Activated CD8-positive, alpha-beta memory T cell treated with anti-CD3 and anti-CD28 coated beads for 24 hours (primary cell): ENCODE measurements at regions not wholly inside any gene's neighbourhood (a gene's known extent, or its start where the extent isn't known, plus 50 kb on each side); places are given as distances from the start of the nearest gene placed in this dataset.

Source experiments
- DNase-seq: peaks from one replicate; pipeline ENCODE4 v3.0.0-alpha.2; 2020

GRCh38 chr4:177117256-177117655 lies 192.4 kb upstream of the NEIL3 start:
- no peak for DNase-seq

- no peak for DNase-seq
Measured at GRCh38 chr4:177118596-177118995, 191.1 kb upstream of the NEIL3 start.

- no peak for DNase-seq
Measured at GRCh38 chr4:177119021-177119471, 190.6 kb upstream of the NEIL3 start.

DNA sequence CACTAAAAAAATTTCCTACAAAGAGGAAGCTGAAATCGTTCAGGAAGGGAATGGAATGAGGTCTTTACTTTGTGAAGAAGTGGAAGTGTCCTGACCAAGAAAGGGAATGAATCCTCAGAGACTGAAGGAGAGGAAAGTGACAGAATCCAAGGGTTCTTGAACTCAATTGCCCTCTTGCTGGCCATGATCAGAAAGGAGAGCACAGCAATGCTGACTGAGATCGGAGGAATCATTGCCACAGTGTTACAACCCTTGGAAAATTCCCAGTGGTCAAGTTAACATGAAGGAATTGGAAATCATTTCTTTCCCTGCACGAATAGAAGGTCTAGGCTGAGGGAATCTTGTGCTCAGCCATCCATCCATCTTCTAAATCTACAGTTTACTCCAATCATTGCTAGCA lies 190.0 kb upstream of the NEIL3 start:
- no peak for DNase-seq

DNA sequence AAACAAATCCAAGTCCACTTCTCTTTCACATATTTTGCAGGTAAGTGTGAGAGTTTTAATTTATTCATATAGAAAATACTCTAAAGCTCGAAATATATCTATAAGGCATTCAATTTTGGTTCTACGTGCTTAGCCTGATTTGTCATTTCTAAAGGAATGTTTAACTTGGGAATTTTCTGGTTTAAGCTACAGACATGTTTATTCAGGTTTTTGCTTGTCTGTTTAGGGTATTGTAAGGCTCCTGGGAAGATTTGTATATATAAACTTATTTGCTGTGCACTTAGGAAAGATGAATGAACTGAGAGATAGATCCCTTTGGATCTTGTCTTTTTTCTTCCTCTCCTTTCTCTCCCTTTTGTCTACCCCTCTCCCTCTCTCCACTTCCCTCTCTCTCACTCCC lies 185.9 kb upstream of the NEIL3 start:
- no peak for DNase-seq

- DNase-seq = no peak
Measured at GRCh38 chr4:177124349-177125064, 185.2 kb upstream of the NEIL3 start.

DNA sequence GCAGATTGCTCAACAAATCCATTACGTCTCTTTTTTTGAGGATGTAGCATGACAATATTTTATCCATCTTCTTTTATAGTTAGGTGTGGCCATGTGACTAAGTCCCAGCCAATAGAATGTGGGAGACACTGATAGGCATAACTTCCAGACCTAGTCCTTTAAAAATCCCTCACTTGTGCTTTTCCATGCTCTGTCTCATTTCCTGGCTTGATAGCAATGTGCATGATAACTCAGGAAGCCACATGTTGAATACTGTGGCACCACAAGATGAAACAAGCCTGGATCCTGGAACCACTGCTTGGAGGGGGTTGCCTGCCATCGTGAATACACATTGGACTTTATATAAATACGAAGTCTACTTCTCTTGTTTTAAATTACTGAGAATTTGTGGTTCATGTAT lies 184.0 kb upstream of the NEIL3 start:
- no peak for DNase-seq

DNA sequence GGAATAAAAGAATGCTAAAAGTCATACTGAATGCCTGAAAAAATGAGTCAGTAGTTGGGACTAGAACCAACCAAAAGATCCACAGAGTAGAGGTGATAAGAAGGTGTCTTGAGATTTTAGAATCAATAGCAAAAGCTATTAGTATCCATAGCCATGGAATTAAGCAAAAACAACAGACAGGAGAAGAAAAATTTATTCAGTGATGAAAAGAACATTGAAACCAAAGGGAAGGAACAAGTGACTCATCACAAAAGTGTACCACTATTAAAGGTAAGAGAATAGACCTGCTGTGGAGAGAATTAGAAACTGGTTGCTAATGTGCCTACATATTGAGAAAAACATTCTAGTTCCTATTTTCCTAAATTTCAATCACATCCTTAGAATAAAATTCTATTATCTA lies 182.0 kb upstream of the NEIL3 start:
- no peak for DNase-seq

DNA sequence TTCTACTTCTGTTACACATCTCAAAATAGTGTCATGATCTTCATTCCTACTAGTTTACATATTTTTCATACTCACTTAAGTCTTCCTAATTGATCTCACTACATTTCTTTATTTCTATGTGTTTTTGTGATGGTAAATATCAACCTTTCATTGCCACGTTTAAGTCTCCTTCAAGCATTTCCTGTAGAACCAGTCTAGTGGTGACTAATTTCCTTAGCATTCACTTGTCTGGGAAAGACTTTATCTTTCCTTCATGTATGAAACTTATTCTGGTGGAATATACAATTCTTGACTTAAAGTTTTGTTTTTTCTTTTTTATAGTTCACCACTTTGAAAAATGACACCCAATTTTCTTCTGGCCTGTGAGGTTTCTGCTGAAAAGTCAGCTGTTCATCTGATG lies 181.4 kb upstream of the NEIL3 start:
- no peak for DNase-seq

DNA sequence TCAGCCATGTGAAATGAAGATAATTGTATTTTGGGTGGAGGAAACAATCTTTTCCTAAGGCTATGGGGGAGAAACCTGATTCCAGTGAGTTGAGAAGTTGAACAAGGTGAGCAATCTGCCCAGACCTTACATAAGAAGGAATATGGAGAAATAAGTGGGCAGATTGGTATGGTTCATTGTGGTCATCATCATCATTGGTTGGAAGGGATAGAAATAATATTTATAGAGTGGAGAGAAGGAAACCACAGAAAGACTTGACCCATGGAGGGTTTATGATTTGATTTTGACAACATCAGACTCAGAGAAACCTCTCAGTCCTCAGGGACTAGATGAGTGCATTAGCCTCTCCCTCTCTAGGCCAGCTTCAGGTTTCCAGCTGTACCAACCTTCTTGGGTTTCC lies 177.9 kb upstream of the NEIL3 start:
- no peak for DNase-seq

DNA sequence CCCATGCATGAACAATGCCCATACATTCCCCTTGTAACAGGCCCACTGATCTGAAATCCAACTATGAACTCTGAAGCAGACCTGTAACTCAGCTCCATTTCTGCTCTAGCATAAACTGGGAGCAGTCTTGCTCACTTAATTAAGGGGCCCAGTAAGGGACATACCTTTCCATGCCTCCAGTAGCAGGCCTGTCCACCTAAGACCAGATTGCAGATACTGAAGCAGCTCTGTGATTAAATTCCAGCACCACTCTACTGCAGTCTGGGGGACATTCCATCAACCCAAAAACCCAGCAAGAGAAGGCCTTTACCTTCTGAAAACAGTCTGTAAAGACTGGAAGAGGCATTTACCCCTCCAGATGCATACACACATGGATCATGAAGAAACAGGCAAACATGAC lies 162.0 kb upstream of the NEIL3 start:
- no peak for DNase-seq

- no peak for DNase-seq
Measured at GRCh38 chr4:177155454-177155853, 154.2 kb upstream of the NEIL3 start.

DNA sequence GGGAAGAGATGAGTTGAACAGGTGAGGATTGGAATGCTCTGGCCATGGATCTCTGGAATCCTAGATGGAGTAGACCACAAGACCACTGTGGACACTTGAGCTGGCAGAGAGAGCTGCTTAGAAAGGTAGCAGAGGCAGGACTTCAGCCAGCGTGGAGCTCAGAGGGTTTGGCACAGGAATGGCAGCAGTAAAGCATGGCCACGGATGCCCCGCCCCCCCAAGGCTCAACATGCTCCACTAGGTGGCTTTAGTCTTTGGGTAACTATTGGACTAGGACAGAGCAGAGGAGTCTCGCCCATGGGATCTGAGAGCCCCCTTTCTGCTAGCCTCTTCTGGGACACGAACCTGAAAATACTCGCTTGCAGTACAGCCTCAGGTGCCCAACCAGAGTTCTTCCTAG lies 150.1 kb upstream of the NEIL3 start:
- DNase-seq = no peak

- no peak for DNase-seq
Measured at GRCh38 chr4:177161781-177162180, 147.9 kb upstream of the NEIL3 start.

DNA sequence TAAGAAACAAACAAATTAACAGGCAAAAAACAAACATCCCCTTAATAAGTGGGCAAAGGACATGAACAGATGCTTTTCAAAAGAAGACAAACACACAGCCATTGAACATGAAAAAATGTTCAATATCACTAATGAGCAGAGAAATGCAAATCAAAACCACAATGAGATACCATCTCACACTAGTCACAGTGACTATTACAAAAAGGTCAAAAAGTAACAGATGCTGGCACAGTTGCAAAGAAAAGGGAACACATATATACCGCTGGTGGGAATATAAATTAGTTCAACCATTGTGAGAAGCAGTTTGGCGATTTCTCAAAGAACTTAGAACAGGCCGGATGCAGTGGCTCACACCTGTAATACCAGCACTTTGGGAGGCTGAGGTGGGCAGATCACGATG lies 146.1 kb upstream of the NEIL3 start:
- DNase-seq = no peak

DNA sequence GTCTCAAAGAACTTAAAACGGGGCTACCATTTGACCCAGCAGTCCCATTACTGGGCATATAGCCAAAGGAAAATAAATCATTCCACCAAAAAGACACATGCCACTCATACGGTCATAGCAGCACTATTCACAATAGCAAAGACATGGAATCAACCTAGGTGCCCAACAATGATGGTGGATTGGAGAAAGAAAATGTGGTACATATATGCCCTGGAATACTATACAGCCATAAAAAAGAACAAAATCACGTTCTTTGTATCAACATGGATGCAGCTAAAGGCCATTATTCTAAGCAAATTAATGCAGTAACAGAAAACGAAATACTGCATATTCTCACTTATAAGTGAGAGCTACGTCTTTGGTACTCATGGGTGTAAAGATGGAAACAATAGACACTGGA lies 138.1 kb upstream of the NEIL3 start:
- DNase-seq = no peak

DNA sequence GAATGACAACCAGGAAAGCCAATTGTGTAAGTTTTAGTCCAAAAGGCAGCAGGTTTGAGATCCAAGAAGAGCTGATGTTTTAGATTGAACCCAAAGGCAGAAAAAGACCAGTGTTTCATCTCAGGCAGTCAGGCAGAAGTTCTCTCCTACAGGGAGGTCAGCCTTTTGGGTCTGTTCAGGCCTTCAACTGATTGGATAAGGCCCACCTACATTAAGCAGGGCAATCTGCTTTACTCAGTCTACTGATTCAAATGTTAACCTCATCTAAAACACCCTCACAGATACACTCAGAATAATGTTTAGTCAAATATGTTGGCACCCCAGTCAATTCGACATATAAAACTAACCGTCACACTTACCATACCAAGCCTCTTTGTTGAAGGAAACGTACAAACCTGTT lies 134.2 kb upstream of the NEIL3 start:
- DNase-seq = no peak

DNA sequence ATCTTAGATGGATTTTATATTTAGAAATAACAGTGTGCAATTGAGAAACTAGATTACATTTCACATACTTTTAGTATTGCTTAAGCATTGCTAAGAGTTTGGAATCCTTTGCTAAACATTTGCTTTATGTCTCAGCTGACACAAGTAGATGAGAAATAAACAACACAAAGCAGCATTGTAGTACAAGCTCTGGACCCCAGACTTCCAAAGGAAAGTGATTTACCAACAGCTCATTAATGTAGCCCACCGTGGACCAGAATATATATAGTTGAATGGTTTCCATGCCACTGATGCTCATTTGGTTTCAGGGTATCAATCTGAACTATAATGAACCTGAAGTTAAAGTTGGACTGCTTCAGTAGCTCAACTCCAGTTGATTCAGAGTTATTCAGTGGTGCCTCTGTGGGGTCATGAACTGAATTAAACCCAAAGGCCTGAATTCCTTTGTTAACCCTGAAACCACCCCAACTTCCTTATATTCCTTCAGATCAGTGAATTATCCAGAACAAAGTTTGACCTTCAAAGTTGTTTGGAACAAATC lies 132.1 kb upstream of the NEIL3 start:
- DNase-seq = no peak

DNA sequence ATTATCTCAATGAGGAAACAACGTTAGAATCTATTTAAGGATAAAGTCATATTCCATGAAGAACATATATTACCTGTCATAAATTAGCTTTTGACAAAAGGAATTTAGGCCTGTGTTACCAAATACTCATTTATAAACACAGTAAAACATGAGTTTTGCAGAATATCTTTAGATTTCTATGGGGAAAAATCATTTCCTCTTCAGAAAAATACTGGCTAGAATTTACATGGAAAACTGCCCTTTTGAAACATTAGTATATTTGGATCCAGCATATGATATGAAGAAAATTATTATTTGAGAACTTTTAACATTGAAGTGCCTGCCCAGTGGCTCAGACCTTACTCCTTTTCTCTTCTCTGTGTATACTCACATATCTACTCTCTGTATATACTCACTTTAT lies 131.4 kb upstream of the NEIL3 start:
- DNase-seq = no peak

DNA sequence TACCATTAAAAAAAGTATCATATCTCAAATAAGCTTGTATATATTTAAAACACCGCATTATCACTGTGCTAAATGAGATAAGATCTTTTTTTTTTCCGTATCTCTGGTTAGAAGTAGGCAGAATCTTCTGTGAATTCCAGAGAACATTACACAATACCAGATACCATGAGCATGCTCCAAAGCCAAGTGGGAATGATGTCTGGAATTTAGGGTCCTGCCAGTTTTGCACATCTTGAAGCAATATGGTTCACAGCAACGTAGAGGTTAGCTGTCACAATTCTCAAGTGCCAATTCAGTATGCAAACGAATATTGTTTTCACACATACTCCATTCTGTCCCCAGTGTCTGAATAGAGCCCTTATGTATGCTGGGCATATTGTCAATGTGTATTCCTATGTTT lies 127.5 kb upstream of the NEIL3 start:
- DNase-seq = no peak

DNA sequence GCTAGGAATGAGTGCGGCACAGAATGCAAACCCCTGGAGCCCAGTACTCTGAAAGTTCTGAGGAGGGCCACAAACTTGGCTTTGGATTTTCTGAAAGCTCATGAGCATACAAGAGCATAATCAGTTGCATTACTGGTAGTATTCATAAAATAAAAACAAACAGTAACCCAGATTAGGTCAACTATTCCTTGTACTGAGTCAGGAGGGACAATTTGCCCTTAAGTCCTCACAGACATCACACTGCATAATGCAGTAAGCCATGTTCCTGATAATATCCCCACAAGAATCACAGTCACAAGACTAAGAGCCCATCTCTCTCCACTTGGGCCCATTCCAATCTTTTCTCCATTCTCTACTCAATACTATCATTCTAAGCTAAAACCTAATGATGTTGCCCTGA lies 126.9 kb upstream of the NEIL3 start:
- DNase-seq = no peak

DNA sequence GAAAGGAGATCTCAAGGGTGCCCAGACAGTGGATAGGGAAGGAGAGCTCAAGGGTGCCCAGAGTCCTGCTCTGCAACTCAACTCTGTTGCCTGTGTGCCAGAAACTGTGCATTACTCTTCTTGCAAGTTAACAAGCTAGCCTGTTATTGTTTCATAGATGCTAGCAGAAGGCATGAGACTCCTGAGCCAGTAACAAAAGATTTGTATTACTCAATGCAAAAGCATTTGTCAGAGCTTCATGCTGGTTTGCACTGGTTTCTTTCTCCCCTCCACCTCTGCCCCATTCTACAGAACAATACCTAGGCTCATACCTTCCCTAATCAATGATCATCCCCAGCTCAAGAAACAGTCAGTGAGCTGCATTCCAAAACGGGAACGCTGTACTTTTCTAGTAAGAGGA lies 124.5 kb upstream of the NEIL3 start:
- no peak for DNase-seq

GRCh38 chr4:177185579-177185978 lies 124.1 kb upstream of the NEIL3 start:
- DNase-seq = no peak

- no peak for DNase-seq
Measured at GRCh38 chr4:177187371-177187770, 122.3 kb upstream of the NEIL3 start.

GRCh38 chr4:177190995-177191580 lies 118.6 kb upstream of the NEIL3 start:
- no peak for DNase-seq
